Bone marrow (tissue), 2 donors: ENCODE measurements at regions not wholly inside any gene's neighbourhood (a gene's known extent, or its start where the extent isn't known, plus 50 kb on each side); places are given as distances from the start of the nearest gene placed in this dataset.
"Not testable (repeated sequence)": the region's sequence is repeated elsewhere in the genome, so short reads cannot be mapped to it uniquely, and the experiment has no call there.

Source experiments
- DNase-seq, 2 donors: peaks; one replicate each; lab custom pipeline; 2025; lab: John Stamatoyannopoulos, UW

DNA sequence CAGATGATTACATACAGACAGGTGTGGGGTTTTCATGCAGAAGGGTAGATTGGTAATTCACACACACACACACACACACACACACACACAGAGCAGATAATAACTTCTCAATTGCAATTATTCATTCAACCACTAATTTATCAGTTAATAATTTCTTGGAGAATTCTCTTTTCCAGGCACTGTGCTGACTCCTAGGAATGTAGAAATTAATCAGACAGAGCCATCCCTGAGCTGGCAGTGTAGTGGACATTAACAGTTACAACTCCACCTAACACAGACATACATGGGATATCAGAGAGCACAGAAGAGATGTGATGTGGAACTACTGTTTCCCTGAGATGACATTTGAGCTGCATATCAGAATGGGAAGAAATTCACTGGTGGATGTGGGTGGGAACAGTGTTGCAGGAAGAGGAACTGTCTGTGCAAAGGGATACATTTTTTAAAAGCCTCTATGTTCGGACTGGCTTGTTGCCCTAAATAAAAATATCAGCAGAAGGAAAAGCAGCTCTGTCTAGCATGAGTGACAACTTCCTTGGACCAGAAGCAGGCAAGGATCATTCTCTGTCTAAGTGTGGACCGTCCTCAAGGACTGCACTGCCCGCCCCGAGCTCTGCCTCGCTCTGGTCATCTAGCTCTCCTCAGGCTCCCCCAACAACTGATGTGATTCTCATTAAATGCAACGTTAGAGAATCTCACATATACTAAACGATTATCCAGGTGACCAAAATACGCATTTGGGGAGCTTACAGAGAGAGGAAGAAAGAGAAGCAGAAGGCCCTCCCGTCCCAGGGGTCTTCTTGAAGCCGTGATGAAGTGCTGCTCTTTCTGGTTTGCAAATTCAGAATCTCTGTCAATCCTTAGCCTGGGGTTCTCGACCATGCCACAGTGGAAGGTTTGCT is 173.4 kb upstream of the TRIB2 start:
- DNase-seq: no peak

DNA sequence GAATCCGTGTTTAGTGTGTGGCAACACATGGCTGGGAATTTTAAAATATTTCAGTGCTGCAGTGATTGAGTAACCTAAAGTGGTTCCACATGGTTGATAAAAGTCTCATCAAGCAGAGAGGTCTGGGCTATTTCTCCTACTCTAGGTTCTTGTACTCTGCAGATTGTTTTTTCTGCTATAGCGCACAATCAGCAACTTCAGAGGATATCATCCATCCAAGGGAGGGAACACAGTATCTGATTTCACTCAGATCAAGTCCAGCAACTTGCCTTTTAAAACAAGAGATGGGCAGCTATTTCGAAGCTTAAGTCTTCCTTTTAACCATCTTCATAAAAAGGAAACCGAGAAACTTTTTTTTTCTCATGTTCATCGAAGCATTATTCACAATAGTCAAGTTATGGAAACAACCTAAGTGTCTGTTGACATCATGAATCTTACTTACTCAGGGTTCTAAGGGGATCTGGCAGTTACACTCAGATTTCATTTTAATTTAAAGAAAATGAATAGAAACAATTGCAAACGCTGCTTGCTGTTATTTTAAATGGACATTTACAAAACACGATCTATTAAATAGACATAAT is 172.7 kb upstream of the TRIB2 start:
- DNase-seq: no peak

DNA sequence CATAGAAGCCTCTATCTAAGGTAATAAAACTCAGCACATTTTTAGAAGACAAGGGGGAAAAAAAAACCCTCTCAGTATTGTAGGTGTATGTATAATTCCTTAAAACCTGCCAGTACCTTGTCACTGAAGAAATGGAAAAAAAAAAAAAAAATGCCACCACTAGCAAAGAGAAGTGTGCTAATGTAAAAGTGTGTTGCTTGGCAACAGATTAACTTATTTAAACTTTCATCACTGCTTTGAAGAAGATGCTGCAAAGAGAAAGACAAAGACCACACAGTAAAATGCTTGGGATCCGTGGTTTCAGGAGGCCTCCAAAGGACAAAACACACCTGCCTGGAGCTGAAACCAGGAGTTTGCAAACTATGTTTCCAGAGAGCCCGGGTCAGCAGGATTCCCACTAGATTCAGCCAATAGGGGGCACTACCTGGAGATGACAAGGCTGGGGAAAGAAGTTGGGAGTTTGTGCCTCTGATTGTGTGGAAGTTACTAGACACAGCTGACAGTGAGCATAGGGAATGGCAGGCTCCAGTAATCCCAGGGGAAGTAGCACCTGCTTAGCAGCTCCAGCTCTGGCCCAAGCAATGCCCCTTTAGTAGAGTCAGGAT is 169.1 kb upstream of the TRIB2 start:
- no peak for DNase-seq

DNA sequence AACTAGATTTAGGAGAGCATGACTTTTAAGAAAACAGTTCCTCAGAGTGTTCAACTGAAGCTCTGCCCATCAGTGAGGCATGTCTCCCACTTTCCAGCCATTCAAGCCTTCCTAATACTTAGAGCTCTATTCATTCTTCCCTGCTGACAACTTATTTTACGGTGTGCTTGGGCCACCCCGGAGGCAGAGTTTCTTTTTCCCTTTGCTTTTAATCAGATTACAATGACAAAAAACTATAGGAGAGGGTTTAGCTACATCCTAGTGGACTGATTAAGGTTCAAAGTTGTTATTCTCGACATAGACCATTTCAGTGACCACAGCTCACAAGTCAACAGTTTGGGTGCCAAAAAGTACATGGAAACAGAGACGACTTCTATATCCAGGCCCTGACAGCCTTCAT is 167.8 kb upstream of the TRIB2 start:
- DNase-seq: no peak

DNA sequence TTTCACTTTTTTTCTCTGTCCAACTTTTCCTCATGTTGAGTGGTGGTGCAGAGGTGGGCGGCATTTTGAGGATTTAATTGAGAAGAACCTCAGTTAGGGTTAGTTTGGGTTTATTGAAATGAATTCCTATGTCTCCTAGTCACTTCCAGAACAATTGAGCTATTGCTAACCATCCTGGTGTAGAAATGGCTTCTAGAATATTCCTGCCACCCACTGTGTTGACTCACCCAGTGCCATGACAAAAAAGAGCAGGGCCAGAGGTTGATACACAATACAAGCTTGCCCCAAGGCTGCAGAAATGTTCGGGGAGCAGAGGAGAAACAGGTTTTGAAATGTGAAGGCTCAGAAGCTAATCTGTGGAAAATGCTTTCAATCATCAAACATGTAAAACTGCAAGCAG is 167.1 kb upstream of the TRIB2 start:
- no peak for DNase-seq

DNA sequence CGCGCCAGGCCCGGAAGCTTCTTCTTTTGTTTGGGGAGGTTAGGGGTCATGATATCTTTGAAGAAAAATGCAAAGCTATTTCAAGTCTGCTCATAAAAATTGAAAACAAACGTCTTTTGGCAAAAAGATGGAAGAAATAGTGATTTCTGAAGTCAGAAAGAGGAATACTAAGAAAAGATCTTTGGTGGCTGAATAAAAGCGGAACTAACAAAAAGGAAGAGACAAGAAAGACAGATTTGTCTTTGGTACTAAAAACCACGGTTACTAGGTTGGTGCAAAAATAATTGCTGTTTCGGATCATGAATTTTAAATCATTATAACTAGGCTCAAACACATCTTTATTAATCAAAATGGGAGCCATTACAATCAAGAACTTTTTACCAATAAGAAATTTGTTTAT is 164.6 kb upstream of the TRIB2 start:
- peak in 1 of 2 donors; percentile 59 for DNase-seq

DNA sequence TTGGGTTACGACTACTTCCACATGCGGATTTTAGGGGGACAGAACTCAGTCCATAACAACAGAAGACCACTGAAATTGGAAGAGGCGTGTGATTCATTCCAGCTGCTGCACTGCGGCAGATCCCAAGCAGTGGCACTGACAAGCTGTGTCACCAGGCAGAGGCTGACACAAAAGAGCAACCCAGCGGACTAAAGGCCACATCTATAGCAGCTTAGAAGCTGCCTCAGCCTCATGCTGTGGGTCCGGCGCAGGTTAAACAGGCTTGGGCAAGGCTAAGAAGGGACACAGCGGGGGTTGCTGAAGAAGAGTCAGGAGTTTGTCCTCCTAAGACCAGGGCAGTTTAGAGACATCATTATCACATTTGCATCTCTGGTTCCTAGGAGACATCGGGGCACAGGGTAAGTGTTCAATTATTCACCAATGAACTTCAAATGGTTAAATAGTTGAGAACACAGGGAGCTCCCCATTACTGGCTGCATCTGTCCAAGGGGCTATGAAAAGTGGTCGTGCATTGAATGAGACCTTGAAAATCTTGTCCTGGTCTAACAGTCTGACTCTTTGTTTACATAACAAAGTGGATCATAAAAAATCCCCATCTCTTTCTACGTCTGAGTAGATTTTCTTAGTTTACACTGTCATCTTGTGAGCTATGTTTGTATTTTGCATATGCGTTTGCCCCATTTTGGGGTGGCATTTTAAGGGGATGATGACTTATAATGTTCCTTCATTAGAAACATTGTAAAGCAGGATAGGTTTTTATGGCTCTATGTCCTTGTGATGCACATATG is 162.3 kb upstream of the TRIB2 start:
- no peak for DNase-seq

DNA sequence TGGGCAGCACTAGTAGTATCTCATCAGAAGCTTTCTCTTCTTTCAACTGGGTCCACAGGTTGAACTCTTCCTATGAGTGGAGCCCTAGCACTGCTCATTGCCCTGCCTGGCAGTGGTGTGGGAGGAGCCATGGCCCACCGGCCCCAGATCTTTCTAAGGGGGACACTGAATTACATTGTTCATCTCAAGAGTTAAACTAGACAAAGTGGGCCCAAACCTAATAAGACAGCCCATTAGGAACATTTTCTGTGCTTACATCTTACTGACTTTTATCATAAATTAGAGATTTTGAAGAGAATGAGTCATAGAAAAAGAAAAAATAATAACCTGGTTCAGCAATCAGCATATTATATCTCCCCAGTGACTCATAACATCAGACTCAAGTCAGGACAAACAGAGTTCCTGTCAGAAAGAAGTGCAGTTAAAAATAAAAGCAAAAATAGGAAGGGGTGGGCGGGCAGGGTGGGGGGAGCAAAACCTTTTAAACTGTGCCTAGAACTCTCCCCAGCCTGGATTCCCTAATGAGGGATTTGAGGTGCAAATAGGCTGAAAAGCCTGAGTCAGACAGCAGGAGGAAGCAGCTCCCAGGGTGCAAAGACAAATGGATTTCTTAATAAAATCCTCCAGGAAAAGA is 161.6 kb upstream of the TRIB2 start:
- peak in 1 of 2 donors; percentile 75 for DNase-seq

DNA sequence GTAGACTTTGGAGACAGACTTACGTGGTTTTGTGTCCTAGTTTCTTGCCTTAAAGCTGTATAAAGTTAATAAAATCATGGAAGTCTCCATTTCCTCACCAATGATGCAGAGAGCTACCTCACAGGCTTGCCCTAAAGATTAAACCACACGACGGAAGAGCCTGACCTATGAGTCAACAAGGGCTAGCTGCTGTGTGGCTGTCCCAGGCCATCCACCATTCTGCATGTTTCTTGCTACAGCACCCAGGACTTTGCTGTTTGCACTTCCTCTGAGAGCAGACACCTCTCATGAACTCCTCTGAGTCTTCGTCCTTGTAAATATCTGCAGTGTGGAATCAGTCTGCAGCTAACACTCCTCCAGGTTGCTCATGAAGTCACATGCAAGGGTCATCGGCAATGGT is 160.0 kb upstream of the TRIB2 start:
- no peak for DNase-seq

DNA sequence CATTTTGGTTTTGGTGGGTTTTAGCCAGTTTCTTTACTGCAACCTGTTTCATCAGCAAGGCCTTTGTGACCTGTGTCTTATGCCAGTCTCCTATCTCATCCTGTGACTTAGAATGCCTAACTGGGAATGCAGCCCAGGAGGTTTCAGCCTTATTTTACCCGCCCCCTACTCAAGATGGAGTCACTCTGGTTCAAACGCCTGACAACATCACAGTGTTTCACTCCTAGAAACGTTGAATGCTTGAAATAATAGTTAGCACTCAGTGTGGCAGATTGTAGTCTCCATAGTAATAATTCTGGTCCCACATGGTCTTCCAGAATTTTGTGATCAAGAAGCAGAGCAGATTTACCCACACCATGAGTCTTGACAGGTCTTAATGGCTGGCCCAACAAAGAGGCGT is 159.0 kb upstream of the TRIB2 start:
- DNase-seq: no peak

DNA sequence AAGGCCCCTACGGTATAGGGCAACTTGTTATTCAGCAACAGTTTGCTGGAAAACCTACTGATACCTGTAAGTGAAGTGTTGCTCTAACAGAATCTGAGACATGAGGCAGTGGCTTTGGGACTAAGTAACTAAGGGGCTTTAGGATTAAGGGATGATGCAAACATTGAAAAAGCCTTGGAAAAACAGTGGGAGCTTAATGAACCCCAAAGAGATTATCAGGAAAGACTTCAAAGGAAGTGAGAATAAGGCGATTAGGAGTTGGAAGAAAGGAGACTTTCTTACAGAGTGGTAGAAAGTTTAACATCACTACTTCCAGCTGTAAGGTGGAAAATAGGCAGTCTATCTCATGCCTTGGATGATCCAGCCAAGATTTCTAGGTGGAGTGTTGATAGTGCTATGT is 158.2 kb upstream of the TRIB2 start:
- no peak for DNase-seq

DNA sequence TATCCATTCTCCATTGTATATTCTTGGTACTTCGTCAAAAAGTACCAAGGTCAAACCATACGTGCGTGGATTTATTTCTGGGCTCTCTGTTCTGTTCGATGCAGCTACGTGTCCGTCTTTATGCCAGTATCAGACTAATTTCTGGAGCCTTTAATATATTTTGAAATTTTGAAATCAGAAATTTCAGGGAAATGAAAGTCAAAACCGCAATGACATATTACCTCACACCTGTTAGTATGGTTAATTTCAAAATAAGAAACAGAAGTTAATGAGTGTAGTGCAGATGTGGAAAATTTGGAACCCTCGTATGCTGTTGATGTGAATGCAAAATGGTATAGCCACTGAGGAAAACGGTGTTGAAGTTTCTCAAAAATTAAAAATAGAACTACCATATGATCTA is 156.1 kb upstream of the TRIB2 start:
- no peak for DNase-seq

DNA sequence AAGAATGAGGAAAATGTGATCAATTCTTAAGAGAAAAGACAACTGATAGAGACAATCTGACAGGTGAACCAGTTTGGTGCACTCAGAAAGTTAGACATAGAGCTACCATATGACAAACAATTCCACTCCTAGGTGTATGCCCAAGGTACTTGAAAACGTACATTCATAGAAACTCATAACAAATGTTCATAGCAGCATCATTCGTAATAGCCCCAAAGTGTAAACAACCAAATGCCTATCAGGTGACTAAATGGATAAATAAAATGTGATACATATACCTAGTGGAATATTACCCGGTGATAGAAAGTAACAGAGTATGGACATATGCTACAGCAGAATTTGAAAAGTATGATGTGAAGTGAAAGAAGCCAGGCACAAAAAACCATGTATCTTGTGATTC is 149.3 kb upstream of the TRIB2 start:
- no peak for DNase-seq

DNA sequence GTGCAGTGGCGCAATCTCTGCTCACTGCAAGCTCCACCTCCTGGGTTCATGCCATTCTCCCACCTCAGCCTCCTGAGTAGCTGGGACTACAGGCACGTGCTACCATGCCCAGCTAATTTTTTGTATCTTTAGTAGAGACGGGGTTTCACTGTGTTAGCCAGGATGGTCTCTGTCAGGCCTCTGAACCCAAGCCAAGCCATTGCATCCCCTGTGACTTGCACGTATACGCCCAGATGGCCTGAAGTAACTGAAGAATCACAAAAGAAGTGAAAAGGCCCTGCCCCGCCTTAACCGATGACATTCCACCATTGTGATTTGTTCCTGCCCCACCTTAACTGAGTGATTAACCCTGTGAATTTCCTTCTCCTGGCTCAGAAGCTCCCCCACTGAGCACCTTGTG is 147.2 kb upstream of the TRIB2 start:
- DNase-seq: not testable (repeated sequence)

DNA sequence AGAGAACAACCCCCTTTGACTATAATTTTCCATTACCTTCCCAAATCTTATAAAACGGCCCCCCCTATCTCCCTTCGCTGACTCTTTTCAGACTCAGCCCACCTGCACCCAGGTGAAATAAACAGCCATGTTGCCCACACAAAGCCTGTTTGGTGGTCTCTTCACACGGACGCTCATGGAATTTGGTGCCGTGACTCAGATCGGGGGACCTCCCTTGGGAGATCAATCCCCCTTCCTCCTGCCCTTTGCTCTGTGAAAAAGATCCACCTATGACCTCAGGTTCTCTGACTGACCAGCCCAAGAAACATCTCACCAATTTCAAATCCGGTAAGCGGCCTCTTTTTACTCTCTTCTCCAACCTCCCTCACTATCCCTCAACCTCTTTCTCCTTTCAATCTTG is 146.8 kb upstream of the TRIB2 start:
- not testable (repeated sequence) for DNase-seq

DNA sequence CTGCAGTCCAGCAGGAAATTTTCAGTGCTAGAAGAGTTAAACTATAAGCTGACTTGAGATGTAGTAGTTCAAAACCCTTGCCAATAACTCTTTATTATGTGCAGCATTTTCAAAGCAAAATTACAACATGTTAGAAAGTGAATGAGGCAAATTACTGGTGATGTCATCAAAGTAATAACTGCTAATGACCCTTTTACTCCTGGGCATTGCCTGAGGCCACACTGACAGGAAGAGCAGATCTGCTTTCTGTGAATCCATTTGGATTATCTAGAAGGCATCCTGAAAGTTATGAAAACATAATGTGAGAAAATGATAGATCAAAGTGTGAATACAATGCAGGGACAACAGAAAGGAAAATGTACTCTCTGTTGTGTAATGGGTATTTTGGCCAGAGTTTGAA is 139.6 kb upstream of the TRIB2 start:
- no peak for DNase-seq

DNA sequence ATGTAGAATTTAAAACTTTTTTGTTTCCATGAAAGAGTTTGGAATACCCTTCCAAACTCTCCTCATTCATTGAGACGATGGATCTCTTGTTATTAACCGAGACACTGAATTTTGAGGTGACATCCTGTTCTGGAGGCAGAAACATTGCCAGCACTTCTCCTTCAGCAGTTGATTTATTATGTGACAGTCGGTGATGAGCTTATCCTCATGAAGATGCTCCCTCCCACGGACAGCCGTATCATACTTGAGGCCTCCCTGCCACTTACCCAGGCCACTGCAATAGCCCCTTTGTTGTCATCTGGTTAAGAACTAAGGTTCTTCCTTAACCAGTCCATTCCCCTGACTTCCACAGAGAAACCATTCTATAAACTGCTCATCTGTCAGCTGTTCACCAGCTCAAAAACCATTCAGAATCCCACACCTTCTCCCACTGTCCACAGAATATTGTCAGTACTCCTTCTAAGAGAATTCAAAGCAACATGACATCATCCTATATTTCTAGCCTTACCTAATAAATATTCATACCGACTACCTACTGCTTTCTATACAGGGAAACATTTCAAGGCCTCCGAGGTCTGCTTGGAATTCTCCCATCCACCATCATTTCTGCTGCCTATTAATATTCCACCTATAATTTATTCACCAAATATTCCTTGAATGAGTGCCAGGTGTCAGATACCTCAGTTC is 139.0 kb upstream of the TRIB2 start:
- peak in 1 of 2 donors; percentile 67 for DNase-seq

DNA sequence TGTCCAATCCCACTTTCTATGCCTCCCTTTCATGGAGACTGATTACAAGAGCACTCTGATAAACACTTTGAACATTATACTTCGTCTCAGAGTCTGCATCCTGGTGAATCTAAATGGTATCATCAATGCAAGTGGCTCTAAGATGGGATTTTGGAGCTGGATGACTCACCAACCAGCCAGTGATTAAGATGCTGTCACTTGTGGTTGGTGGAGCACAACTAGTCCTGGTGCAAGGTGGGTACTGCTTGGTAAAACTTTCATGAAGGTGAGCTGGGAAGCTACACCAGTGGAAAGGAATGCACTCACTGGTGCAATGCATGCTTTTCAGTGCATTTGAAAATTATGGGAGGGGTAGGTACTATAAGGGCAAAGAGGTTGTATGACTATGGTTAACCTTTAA is 137.7 kb upstream of the TRIB2 start:
- DNase-seq: no peak

DNA sequence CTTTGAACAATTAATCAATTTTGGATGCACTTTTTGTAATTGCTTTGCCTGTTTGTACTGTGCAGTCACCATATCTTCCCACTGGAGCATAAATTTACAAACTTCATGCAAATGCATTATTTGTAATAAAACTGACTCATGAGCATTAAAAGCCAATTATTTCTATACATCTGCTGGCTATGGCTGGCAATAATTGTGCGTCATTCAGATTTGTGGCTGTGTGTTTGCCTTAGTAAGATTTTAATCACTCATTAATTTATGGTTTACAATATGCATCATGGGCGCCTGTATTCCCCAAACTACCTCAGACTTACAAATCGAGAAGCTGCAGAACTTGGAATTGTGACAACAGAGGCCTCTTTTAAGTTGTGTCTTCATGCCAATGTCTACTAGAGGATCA is 132.4 kb upstream of the TRIB2 start:
- no peak for DNase-seq

DNA sequence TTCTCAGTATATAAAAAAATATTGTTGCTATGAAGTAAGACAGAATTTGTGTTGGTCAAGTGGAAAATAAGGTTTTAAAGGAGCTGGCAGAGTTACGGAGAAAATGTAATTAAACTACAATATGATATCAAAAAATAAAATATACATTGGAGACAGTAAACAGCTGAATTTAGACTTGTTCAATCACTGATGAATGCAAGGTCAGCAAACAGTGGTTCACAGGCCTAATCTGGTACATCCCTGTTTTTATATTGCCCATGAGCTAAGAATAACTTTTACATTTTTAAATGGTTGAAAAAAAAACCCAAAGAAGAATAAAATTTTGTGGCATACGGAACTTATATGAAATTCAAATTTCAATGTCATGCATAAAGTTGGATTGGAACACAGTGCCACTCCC is 131.0 kb upstream of the TRIB2 start:
- no peak for DNase-seq

DNA sequence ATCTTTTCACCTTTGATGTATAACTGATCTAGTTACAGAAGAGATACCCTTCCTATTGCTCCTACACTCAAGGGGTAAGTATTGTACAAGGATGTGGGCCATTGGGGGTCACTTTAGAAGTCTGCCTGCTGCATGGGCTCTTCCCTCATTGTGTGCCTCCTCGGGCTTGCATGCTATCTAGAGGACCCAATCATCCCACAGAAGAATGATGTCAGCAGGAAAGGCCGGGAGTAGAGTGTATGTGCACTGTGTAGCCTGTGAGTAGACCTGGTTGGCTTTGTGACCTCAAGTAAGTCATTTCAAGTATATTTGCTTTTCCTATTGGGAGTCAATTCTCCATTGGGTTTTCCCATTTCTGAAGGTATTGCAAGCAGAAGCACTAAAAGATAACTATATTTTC is 129.5 kb upstream of the TRIB2 start:
- DNase-seq: no peak
